Upper lobe of left lung (tissue), 6 donors: ENCODE measurements at regions not wholly inside any gene's neighbourhood (a gene's known extent, or its start where the extent isn't known, plus 50 kb on each side); places are given as distances from the start of the nearest gene placed in this dataset.

Experiments used
- ATAC-seq, 2 donors: fragments of 200-7000 bp; cut with Tn5 transposase; one replicate each; pipeline ENCODE4 v1.9.1; 2022; ENCODE audit warnings: mild to moderate bottlenecking in 2 of 2, moderate library complexity in 2 of 2; ENCODE audit not compliant: low FRiP score in 2 of 2
- DNase-seq, 2 donors: peaks; one replicate each; pipeline ENCODE4 v3.0.0-alpha.2; 2019 to 2020
- H3K27ac ChIP-seq, 4 donors: fragments of 200-600 bp; sonication (generic); one replicate each; pipeline ENCODE4 v1.5.1; 2016 to 2019
- H3K27me3 ChIP-seq, 4 donors: fragments of 200-600 bp; sonication (generic); one replicate each; pipeline ENCODE4 v1.5.1; 2017 to 2019
- H3K36me3 ChIP-seq, 4 donors: fragments of 200-600 bp; sonication (generic); one replicate each; pipeline ENCODE4 v1.5.1; 2016 to 2019
- H3K4me1 ChIP-seq, 4 donors: fragments of 200-600 bp; sonication (generic); one replicate each; pipeline ENCODE4 v1.5.1; 2018 to 2019
- H3K4me3 ChIP-seq, 4 donors: fragments of 200-600 bp; sonication (generic); one replicate each; pipeline ENCODE4 v1.5.1; 2017 to 2019; ENCODE audit warnings: mild to moderate bottlenecking in 2 of 4, moderate library complexity in 1 of 4
- H3K9me3 ChIP-seq, 4 donors: fragments of 200-600 bp; sonication (generic); one replicate each; pipeline ENCODE4 v1.5.1; 2018 to 2019
- CTCF ChIP-seq, 6 experiments: fragments of 450-650 bp in 4 of 6; fragments of 200-600 bp in 2 of 6; sonication (generic) in 2 of 6; IDR thresholded peaks; one replicate each; pipeline ENCODE4 v1.5.1; 2016 to 2019; ENCODE audit warnings: antibody characterized with exemption in 6 of 6
- EP300 ChIP-seq, 4 donors: sonication (generic); formaldehyde crosslinking; IDR thresholded peaks; one replicate each; pipeline ENCODE4 v1.5.1; 2017; ENCODE audit warnings: antibody characterized with exemption in 4 of 4, control low read depth in 2 of 4
- POLR2A ChIP-seq, 4 donors: fragments of 450-650 bp; IDR thresholded peaks; one replicate each; pipeline ENCODE4 v1.5.1; 2016 to 2017; ENCODE audit warnings: antibody characterized with exemption in 4 of 4, mild to moderate bottlenecking in 2 of 4
- POLR2AphosphoS5 ChIP-seq, 2 donors: sonication (generic); formaldehyde crosslinking; IDR thresholded peaks; one replicate each; pipeline ENCODE4 v1.5.1; 2017; ENCODE audit warnings: antibody characterized with exemption in 2 of 2
- WGBS, 2 donors: methylation state at CpG; one replicate each; pipeline ENCODE4 v1.1.5; 2017 to 2018; 5-methylcytosine and 5-hydroxymethylcytosine counted together
- donor health status: DM: no; HTN: no; CAD: no; lungs with moderate emphysema.
- donor health status: DM: no; HTN: yes; CAD: no; lungs with severe emphysema.

DNA sequence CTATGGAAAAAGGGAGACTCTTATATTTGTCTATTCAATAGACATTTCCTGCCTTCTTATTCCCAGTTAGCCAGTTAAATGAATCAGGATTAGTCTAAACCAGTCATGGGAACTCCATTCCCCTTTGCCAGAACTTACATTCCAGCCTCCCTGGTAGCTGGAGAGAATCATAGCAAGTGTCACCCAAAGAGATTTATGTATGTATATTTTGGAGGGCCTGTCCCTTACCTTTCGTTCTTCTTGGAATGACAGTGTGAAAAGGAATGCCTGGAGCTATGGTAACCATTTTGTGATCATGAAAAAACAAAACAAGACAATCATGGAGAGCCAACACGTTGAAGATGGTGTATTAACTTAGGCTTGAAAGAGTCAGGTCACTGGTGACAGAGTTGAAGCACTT, 627.7 kb downstream of the CCDC171 start:
- Histone ChIP-seq H3K4me3 (no peak overlapping the region), H3K27ac (no peak overlapping the region), H3K36me3 (no peaks in the 10 kb centered on the region), H3K9me3 (no peaks in the 10 kb centered on the region), H3K4me1 (no peaks in the 10 kb centered on the region), H3K27me3 (no peaks in the 10 kb centered on the region)
- ATAC-seq, result no peak
- TF ChIP-seq POLR2AphosphoS5 (IDR thresholded peaks at IDR 0.05) (no peak), CTCF (IDR thresholded peaks at IDR 0.05) (no peak)
- DNase-seq, result no peak
- 55 to 67% methylated on average over 2 of the region's 2 CpGs for WGBS, 2 donors

- TF ChIP-seq POLR2A (IDR thresholded peaks at IDR 0.05), result no peak
- no peak for TF ChIP-seq POLR2AphosphoS5 (IDR thresholded peaks at IDR 0.05)
- no peak for TF ChIP-seq EP300 (IDR thresholded peaks at IDR 0.05)
- TF ChIP-seq CTCF (IDR thresholded peaks at IDR 0.05), result no peak
- no peak overlapping the region for H3K27ac ChIP-seq
- WGBS, 2 donors, result 84 to 91% methylated on average over 3 of the region's 3 CpGs
- H3K9me3 ChIP-seq, result no peaks in the 10 kb centered on the region
- no peak overlapping the region for H3K4me3 ChIP-seq
- H3K36me3 ChIP-seq, result no peaks in the 10 kb centered on the region
- no peak for DNase-seq
- H3K27me3 ChIP-seq, result no peaks in the 10 kb centered on the region
- no peaks in the 10 kb centered on the region for H3K4me1 ChIP-seq
- no peak for ATAC-seq
Observed at GRCh38 chr9:16181539-16181938, 628.7 kb downstream of the CCDC171 start.

DNA sequence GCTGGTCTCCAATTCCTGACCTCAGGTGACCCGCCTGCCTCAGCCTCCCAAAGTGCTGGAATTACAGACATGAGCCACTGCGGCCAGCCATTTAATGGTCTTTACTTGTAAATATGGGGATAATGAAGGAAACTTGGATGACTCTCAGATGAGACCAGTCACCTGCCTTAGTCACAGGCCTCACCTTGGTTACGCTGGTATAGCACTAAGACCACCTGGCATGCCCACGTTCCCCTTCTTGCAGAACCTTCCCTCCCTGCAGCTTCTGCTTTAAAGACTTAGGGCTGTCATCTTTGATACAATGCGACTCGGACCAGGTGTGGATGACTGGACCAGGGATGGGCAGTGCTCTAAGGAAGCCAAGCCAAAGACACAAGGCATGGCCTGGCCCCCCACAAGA, 629.9 kb downstream of the CCDC171 start:
- H3K4me3 ChIP-seq, result no peak overlapping the region
- DNase-seq, result no peak
- H3K9me3 ChIP-seq, result no peaks in the 10 kb centered on the region
- H3K36me3 ChIP-seq, result no peaks in the 10 kb centered on the region
- WGBS, 2 donors, result 94 to 97% methylated on average over 6 of the region's 6 CpGs
- no peak for ATAC-seq
- H3K4me1 ChIP-seq, result no peaks in the 10 kb centered on the region
- H3K27me3 ChIP-seq, result no peaks in the 10 kb centered on the region
- no peak overlapping the region for H3K27ac ChIP-seq
- TF ChIP-seq EP300 (IDR thresholded peaks at IDR 0.05) (no peak), POLR2A (IDR thresholded peaks at IDR 0.05) (no peak), POLR2AphosphoS5 (IDR thresholded peaks at IDR 0.05) (no peak), CTCF (IDR thresholded peaks at IDR 0.05) (no peak)

GRCh38 chr9:16184964-16185646, 632.3 kb downstream of the CCDC171 start:
- H3K36me3 ChIP-seq, result no peaks in the 10 kb centered on the region
- 85 to 94% methylated on average over 4 of the region's 4 CpGs for WGBS, 2 donors
- no peak overlapping the region for H3K4me3 ChIP-seq
- no peaks in the 10 kb centered on the region for H3K4me1 ChIP-seq
- H3K27me3 ChIP-seq, result no peaks in the 10 kb centered on the region
- TF ChIP-seq POLR2A (IDR thresholded peaks at IDR 0.05) (no peak), EP300 (IDR thresholded peaks at IDR 0.05) (no peak), CTCF (IDR thresholded peaks at IDR 0.05) (no peak), POLR2AphosphoS5 (IDR thresholded peaks at IDR 0.05) (no peak)
- H3K27ac ChIP-seq, result no peak overlapping the region
- no peak for DNase-seq
- peaks cover 0 to 3% (median 0%) of the 10 kb centered on the region in 4 donors for H3K9me3 ChIP-seq
- no peak for ATAC-seq

GRCh38 chr9:16191191-16191590, 638.3 kb downstream of the CCDC171 start:
- TF ChIP-seq EP300 (IDR thresholded peaks at IDR 0.05), result no peak
- TF ChIP-seq CTCF (IDR thresholded peaks at IDR 0.05), result no peak
- no peak for TF ChIP-seq POLR2AphosphoS5 (IDR thresholded peaks at IDR 0.05)
- no peak for TF ChIP-seq POLR2A (IDR thresholded peaks at IDR 0.05)
- H3K4me3 ChIP-seq, result no peak overlapping the region
- DNase-seq (no peak), ATAC-seq (no peak)
- H3K27me3 ChIP-seq, result no peaks in the 10 kb centered on the region
- no peak overlapping the region for H3K27ac ChIP-seq
- H3K4me1 ChIP-seq, result peaks cover 0 to 8% (median 1%) of the 10 kb centered on the region in 4 donors
- peaks cover 0 to 3% (median 0%) of the 10 kb centered on the region in 4 donors for H3K9me3 ChIP-seq
- H3K36me3 ChIP-seq, result no peaks in the 10 kb centered on the region
- WGBS, 2 donors, result 70 to 83% methylated on average over 3 of the region's 3 CpGs
